ENCODE measurements at regions not wholly inside any gene's neighbourhood (a gene's known extent, or its start where the extent isn't known, plus 50 kb on each side); places are given as distances from the start of the nearest gene placed in this dataset.

GRCh38 chr7:145183069-145183468 is 347.2 kb upstream of the TPK1 start:
- H3K36me3 ChIP-seq (ENCODE audit: insufficient read depth, low read length), result no peaks in the 10 kb centered on the region
- H3K4me3 ChIP-seq (ENCODE audit: insufficient read depth, low read length), result no peak overlapping the region
- no peaks in the 10 kb centered on the region for H3K27me3 ChIP-seq (ENCODE audit: insufficient read depth, low read length)
- no peak for TF ChIP-seq CTCF (IDR thresholded peaks at IDR 0.05; ENCODE audit: extremely low read depth, low read depth, low read length)
- no peaks in the 10 kb centered on the region for H4K20me1 ChIP-seq (ENCODE audit: insufficient read depth, low read length)
- H2AFZ ChIP-seq (ENCODE audit: low read length), result no peak overlapping the region
- no peaks in the 10 kb centered on the region for H3K9me3 ChIP-seq (ENCODE audit: low read depth, low read length)
- H3K27ac ChIP-seq (ENCODE audit: low read depth, low read length), result no peak overlapping the region
- H3K4me2 ChIP-seq (ENCODE audit: insufficient read depth, low read length), result no peak overlapping the region
- no peak for DNase-seq (ENCODE audit: insufficient read length, low spot score, missing footprints)
- H3K4me1 ChIP-seq (ENCODE audit: insufficient read depth, low read length), result no peaks in the 10 kb centered on the region
- no peaks in the 10 kb centered on the region for H3K79me2 ChIP-seq (ENCODE audit: insufficient read depth, low read length)

- no peaks in the 10 kb centered on the region for H3K36me3 ChIP-seq (ENCODE audit: insufficient read depth, low read length)
- no peak for TF ChIP-seq CTCF (IDR thresholded peaks at IDR 0.05; ENCODE audit: extremely low read depth, low read depth, low read length)
Observed at GRCh38 chr7:145175366-145175765, 339.5 kb upstream of the TPK1 start.

GRCh38 chr7:145169908-145170307 is 334.1 kb upstream of the TPK1 start:
- no peak for DNase-seq (ENCODE audit: insufficient read length, low spot score, missing footprints)
- Histone ChIP-seq H2AFZ (ENCODE audit: low read length) (no peak overlapping the region), H3K9me3 (ENCODE audit: low read depth, low read length) (no peaks in the 10 kb centered on the region), H3K4me2 (ENCODE audit: insufficient read depth, low read length) (no peak overlapping the region), H3K4me1 (ENCODE audit: insufficient read depth, low read length) (no peaks in the 10 kb centered on the region), H4K20me1 (ENCODE audit: insufficient read depth, low read length) (no peaks in the 10 kb centered on the region), H3K4me3 (ENCODE audit: insufficient read depth, low read length) (no peak overlapping the region), H3K27me3 (ENCODE audit: insufficient read depth, low read length) (no peaks in the 10 kb centered on the region), H3K79me2 (ENCODE audit: insufficient read depth, low read length) (no peaks in the 10 kb centered on the region), H3K36me3 (ENCODE audit: insufficient read depth, low read length) (no peaks in the 10 kb centered on the region), H3K27ac (ENCODE audit: low read depth, low read length) (no peak overlapping the region)
- TF ChIP-seq CTCF (IDR thresholded peaks at IDR 0.05; ENCODE audit: extremely low read depth, low read depth, low read length), result no peak

More at GRCh38 chr7:145175366-145175765, 339.5 kb upstream of the TPK1 start:
- Histone ChIP-seq H3K4me1 (ENCODE audit: insufficient read depth, low read length) (no peaks in the 10 kb centered on the region), H3K9me3 (ENCODE audit: low read depth, low read length) (no peaks in the 10 kb centered on the region), H2AFZ (ENCODE audit: low read length) (no peak overlapping the region), H3K4me3 (ENCODE audit: insufficient read depth, low read length) (no peak overlapping the region), H3K27ac (ENCODE audit: low read depth, low read length) (no peak overlapping the region), H3K79me2 (ENCODE audit: insufficient read depth, low read length) (no peaks in the 10 kb centered on the region), H4K20me1 (ENCODE audit: insufficient read depth, low read length) (no peaks in the 10 kb centered on the region), H3K4me2 (ENCODE audit: insufficient read depth, low read length) (no peak overlapping the region), H3K27me3 (ENCODE audit: insufficient read depth, low read length) (no peaks in the 10 kb centered on the region)
- no peak for DNase-seq (ENCODE audit: insufficient read length, low spot score, missing footprints)

GRCh38 chr7:145168879-145169278 is 333.0 kb upstream of the TPK1 start:
- no peak overlapping the region for H3K27ac ChIP-seq (ENCODE audit: low read depth, low read length)
- no peak for DNase-seq (ENCODE audit: insufficient read length, low spot score, missing footprints)
- H3K4me2 ChIP-seq (ENCODE audit: insufficient read depth, low read length), result no peak overlapping the region
- H3K36me3 ChIP-seq (ENCODE audit: insufficient read depth, low read length), result no peaks in the 10 kb centered on the region
- no peaks in the 10 kb centered on the region for H3K27me3 ChIP-seq (ENCODE audit: insufficient read depth, low read length)
- H3K4me1 ChIP-seq (ENCODE audit: insufficient read depth, low read length), result no peaks in the 10 kb centered on the region
- H3K9me3 ChIP-seq (ENCODE audit: low read depth, low read length), result no peaks in the 10 kb centered on the region
- no peaks in the 10 kb centered on the region for H4K20me1 ChIP-seq (ENCODE audit: insufficient read depth, low read length)
- no peak overlapping the region for H2AFZ ChIP-seq (ENCODE audit: low read length)
- TF ChIP-seq CTCF (IDR thresholded peaks at IDR 0.05; ENCODE audit: extremely low read depth, low read depth, low read length), result no peak
- H3K79me2 ChIP-seq (ENCODE audit: insufficient read depth, low read length), result no peaks in the 10 kb centered on the region
- no peak overlapping the region for H3K4me3 ChIP-seq (ENCODE audit: insufficient read depth, low read length)

Measured in osteoblast (primary cell).